Sigmoid colon (tissue), 4 donors: ENCODE measurements at regions not wholly inside any gene's neighbourhood (a gene's known extent, or its start where the extent isn't known, plus 50 kb on each side); places are given as distances from the start of the nearest gene placed in this dataset.

ENCODE experiments used
- POLR2A ChIP-seq, 2 donors: fragments of 450-650 bp; IDR thresholded peaks; one replicate each; pipeline ENCODE4 v1.6.1; 2016; ENCODE audit warnings: antibody characterized with exemption in 2 of 2, mild to moderate bottlenecking in 2 of 2, moderate library complexity in 2 of 2
- POLR2AphosphoS5 ChIP-seq, 4 donors: sonication (generic); formaldehyde crosslinking; IDR thresholded peaks; one replicate each; pipeline ENCODE4 v1.6.1; 2017; ENCODE audit warnings: antibody characterized with exemption in 4 of 4

GRCh38 chr14:89673512-89674225 lies 256.6 kb upstream of the FOXN3 start:
- TF ChIP-seq POLR2AphosphoS5 (IDR thresholded peaks at IDR 0.05) (no peak), POLR2A (IDR thresholded peaks at IDR 0.05) (no peak)
